ENCODE measurements at regions not wholly inside any gene's neighbourhood (a gene's known extent, or its start where the extent isn't known, plus 50 kb on each side); places are given as distances from the start of the nearest gene placed in this dataset.
"Not testable (repeated sequence)": the region's sequence is repeated elsewhere in the genome, so short reads cannot be mapped to it uniquely, and the experiment has no call there.

DNA sequence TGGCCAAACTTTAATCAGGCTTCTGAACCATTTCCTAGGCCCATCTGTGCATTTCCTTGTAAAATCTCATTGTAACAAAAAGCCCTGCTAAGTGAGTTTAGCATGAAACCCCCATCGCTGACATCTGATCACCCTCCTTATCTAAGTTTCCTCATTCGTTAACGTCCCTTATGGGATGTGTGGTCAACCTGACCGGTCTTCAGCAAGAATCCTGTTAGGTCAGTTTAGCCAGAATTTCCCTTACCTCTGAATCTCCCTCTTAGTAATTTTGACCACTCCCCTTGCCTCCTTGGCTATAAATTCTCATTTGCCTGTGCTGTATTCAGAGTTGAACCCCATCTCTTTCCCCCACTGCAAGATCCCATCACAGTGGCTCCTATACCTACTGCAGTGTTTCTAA, 239.3 kb downstream of the RMST start:
- Mint-ChIP-seq H3K4me1 (ENCODE audit: low read depth) (peaks cover 5% of the 10 kb centered on the region), H3K36me3 (ENCODE audit: insufficient read depth) (no peaks in the 10 kb centered on the region), H3K27me3 (no peaks in the 10 kb centered on the region), H3K4me3 (ENCODE audit: low read depth) (no peak overlapping the region), H3K27ac (no peak overlapping the region), H3K9me3 (ENCODE audit: low read depth) (peaks cover 9% of the 10 kb centered on the region)
- TF ChIP-seq, protein P1, sequence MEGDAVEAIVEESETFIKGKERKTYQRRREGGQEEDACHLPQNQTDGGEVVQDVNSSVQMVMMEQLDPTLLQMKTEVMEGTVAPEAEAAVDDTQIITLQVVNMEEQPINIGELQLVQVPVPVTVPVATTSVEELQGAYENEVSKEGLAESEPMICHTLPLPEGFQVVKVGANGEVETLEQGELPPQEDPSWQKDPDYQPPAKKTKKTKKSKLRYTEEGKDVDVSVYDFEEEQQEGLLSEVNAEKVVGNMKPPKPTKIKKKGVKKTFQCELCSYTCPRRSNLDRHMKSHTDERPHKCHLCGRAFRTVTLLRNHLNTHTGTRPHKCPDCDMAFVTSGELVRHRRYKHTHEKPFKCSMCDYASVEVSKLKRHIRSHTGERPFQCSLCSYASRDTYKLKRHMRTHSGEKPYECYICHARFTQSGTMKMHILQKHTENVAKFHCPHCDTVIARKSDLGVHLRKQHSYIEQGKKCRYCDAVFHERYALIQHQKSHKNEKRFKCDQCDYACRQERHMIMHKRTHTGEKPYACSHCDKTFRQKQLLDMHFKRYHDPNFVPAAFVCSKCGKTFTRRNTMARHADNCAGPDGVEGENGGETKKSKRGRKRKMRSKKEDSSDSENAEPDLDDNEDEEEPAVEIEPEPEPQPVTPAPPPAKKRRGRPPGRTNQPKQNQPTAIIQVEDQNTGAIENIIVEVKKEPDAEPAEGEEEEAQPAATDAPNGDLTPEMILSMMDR (IDR thresholded peaks at IDR 0.05; ENCODE audit: unreplicated experiment), result no peak
- no peak for DNase-seq (ENCODE audit: low spot score, unreplicated experiment)

DNA sequence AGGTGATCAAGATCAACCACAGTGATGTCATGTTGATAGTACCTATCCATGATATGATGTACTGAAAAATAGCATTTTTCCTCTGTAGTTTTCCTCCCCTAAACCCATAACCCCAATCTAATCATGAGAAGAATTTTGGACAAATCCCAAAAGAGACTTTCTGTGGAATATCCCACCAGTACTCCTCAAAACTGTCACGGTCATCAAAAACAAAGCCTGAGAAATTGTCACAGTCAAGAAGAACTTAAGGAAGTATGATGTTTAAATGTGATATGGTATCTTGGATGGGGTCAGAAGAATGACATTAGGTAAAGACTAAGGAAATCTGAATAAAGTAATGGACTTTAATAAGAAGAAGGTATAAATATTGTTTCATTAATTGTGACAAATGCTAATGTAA, 248.8 kb downstream of the RMST start:
- no peak for DNase-seq (ENCODE audit: low spot score, unreplicated experiment)
- Mint-ChIP-seq H3K36me3 (ENCODE audit: insufficient read depth) (no peaks in the 10 kb centered on the region), H3K9me3 (ENCODE audit: low read depth) (no peaks in the 10 kb centered on the region), H3K27me3 (no peaks in the 10 kb centered on the region), H3K4me1 (ENCODE audit: low read depth) (peaks cover 17% of the 10 kb centered on the region), H3K4me3 (ENCODE audit: low read depth) (no peak overlapping the region), H3K27ac (no peak overlapping the region)
- TF ChIP-seq, protein P1 (IDR thresholded peaks at IDR 0.05; ENCODE audit: unreplicated experiment), result no peak

GRCh38 chr12:97713270-97713669, 250.7 kb downstream of the RMST start:
- Mint-ChIP-seq H3K27me3 (no peaks in the 10 kb centered on the region), H3K36me3 (ENCODE audit: insufficient read depth) (no peaks in the 10 kb centered on the region), H3K27ac (no peak overlapping the region), H3K4me3 (ENCODE audit: low read depth) (no peak overlapping the region), H3K4me1 (ENCODE audit: low read depth) (peaks cover 17% of the 10 kb centered on the region), H3K9me3 (ENCODE audit: low read depth) (no peaks in the 10 kb centered on the region)
- no peak for DNase-seq (ENCODE audit: low spot score, unreplicated experiment)
- TF ChIP-seq, protein P1 (IDR thresholded peaks at IDR 0.05; ENCODE audit: unreplicated experiment), result no peak

GRCh38 chr12:97714107-97714563, 251.5 kb downstream of the RMST start:
- H3K36me3 Mint-ChIP-seq (ENCODE audit: insufficient read depth), result no peaks in the 10 kb centered on the region
- H3K27me3 Mint-ChIP-seq, result no peaks in the 10 kb centered on the region
- H3K4me3 Mint-ChIP-seq (ENCODE audit: low read depth), result no peak overlapping the region
- no peak for DNase-seq (ENCODE audit: low spot score, unreplicated experiment)
- peaks cover 17% of the 10 kb centered on the region for H3K4me1 Mint-ChIP-seq (ENCODE audit: low read depth)
- TF ChIP-seq, protein P1 (IDR thresholded peaks at IDR 0.05; ENCODE audit: unreplicated experiment), result no peak
- H3K27ac Mint-ChIP-seq, result no peak overlapping the region
- no peaks in the 10 kb centered on the region for H3K9me3 Mint-ChIP-seq (ENCODE audit: low read depth)

DNA sequence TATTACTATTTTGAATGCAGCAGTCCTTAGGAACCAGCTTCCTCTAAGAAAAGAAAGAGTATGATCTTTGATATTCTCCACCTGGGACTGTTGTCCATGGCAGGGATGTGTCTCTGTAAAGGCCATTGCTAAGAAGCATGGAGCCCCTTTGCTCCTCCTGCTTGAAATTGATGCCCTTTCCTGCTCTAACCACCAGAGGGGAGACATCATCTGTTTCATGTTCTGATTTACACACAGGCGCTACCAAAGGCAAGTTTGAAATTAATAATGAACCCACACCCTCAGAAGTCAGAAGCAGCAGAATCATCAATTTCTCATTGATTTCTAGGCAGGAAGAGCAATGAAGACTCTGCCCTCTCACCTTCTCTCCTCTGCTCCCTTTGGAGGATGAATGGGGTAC, 253.8 kb downstream of the RMST start:
- Mint-ChIP-seq H3K9me3 (ENCODE audit: low read depth) (no peaks in the 10 kb centered on the region), H3K36me3 (ENCODE audit: insufficient read depth) (no peaks in the 10 kb centered on the region), H3K27me3 (no peaks in the 10 kb centered on the region), H3K4me3 (ENCODE audit: low read depth) (no peak overlapping the region), H3K27ac (no peak overlapping the region), H3K4me1 (ENCODE audit: low read depth) (peaks cover 17% of the 10 kb centered on the region)
- TF ChIP-seq, protein P1 (IDR thresholded peaks at IDR 0.05; ENCODE audit: unreplicated experiment), result peak; percentile 51
- no peak for DNase-seq (ENCODE audit: low spot score, unreplicated experiment)

DNA sequence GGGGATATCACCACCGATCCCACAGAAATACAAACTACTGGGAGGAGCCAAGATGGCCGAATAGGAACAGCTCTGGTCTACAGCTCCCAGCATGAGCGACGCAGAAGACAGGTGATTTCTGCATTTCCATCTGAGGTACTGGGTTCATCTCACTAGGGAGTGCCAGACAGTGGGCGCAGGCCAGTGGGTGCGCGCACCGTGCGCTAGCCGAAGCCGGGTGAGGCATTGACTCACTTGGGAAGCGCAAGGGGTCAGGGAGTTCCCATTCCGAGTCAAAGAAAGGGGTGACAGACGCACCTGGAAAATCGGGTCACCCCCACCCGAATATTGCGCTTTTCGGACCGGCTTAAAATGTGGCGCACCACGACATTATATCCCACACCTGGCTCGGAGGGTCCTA, 261.2 kb downstream of the RMST start:
- not testable (repeated sequence) for H3K27ac Mint-ChIP-seq; H3K4me3 Mint-ChIP-seq (ENCODE audit: low read depth); DNase-seq (ENCODE audit: low spot score, unreplicated experiment); H3K9me3 Mint-ChIP-seq (ENCODE audit: low read depth); H3K36me3 Mint-ChIP-seq (ENCODE audit: insufficient read depth); H3K4me1 Mint-ChIP-seq (ENCODE audit: low read depth); H3K27me3 Mint-ChIP-seq

Measured in progenitor cell of endocrine pancreas (in vitro differentiated cells).